Fibroblast of skin of abdomen (primary cell): ENCODE measurements at regions not wholly inside any gene's neighbourhood (a gene's known extent, or its start where the extent isn't known, plus 50 kb on each side); places are given as distances from the start of the nearest gene placed in this dataset.

ENCODE experiments used
- DNase-seq: peaks from one replicate; pipeline ENCODE4 v3.0.0-alpha.2; 2013

DNA sequence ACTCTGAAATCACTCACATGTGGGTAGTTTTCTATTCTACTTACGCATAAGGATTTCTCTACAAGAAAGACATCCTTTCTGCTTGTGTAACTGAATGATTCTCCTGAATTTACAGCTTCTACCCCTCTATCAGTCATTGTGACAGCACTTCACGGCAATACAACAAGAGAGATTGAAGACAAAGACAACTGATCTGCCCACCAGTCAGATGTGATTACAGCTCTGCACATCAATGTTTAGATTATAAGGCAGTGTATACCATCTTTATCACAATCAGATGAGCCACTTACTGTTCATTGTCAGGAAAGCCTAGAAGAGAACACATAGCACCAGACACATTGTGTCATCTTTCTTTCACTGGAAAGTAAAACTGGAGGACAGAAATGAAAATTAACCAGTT, 324.4 kb downstream of the CENPC start:
- DNase-seq = no peak

GRCh38 chr4:67218883-67219282, 326.4 kb downstream of the CENPC start:
- no peak for DNase-seq

DNA sequence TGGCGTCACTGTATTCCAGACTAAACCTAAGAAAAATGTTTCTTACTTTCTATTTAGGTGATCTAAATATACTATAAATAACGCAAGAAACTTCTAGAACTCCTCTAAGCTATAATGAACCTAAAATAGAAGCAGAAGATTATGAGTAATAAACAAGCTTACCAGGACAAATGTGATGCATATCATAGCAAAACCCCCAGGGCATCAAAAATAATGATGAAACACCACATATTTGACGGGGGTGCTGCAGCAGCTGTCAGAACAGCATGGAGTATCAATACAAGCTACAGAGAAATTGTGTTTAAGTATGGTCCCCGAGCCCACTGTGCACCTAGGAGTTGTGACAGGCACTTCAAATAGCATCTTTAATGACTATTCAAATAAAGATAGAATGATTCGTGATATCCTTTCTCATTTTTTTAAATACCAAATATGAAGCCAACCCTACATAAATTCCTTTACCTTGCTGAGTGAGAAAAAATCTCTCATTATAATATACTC, 337.3 kb downstream of the CENPC start:
- DNase-seq = no peak

DNA sequence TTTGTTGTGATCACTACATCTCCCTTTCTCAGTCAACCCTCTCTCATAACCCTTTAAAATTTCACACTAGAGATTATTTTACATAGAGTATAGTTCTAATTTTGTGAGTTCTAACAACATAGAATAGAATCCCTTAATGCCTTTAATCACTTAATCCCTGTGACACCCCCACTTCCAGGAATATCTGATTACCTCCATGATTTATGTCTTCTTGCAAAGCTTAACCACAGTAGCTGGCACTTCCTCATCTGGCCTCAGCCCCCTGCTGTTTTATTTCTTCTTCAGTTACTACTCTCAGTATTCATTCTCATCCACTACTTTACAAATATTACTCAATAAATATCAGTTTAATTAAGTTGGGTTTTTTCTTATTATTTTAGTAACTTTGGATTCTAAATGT, 340.9 kb downstream of the CENPC start:
- no peak for DNase-seq

- no peak for DNase-seq
Observed at GRCh38 chr4:67201334-67201733, 344.0 kb downstream of the CENPC start.

GRCh38 chr4:67198727-67199126, 346.6 kb downstream of the CENPC start:
- no peak for DNase-seq

- DNase-seq = no peak
Observed at GRCh38 chr4:67167849-67168248, 377.5 kb downstream of the CENPC start.

DNA sequence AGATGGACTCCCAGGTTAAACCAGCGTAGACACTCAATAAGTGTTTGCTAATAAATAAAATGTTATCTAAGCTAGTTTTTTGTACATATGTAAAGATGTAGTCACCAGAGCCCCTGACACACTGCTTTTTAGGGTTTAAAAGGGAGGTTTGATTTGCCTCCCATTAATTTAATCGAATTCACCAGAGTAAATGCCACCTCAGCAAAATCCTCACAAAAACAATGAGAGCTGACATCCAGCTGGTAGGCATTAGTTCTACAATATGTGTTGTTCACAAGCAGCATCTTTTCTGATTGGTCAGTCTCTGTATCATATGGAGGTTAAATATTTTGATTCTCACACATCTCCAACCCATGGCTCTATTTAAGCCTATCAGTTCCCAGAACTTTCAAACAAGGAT, 382.6 kb downstream of the CENPC start:
- DNase-seq = no peak

DNA sequence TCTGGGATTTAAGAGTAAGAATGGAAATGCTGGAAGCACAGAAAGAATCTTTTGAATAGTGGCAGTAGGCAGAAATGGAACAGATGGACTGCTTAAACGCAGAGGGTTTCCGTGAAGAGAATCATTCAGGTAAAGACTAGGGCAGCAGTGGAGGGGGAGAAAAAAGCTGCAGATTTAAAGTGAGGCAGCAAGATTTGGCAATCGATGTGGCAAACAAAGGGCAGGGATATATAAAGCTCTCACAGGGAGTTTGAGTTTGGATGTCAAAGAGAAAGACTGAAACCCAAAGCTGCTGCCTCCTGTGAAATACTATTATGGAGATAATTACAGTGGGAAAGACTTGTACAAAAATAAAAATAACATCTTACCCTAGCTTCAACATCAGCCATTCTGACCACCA, 384.0 kb downstream of the CENPC start:
- no peak for DNase-seq

DNA sequence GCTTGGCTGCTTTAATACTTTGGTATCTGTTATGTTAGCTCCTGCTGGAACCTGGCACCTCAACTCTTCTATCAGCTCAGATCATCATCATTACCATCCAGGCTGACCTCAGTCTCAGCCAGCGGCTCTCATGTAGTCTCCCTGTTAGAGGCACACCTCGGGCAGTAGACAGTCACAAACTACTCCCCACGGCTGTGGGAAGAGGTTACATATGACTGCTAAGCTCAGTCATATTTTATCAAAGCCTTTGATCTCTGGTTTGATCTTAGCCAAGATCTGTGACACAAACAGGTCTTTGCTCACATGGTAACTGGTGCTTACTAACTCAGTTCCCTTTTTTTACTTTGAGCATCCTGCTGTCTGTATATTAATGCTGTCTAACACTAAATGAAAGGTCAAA, 384.9 kb downstream of the CENPC start:
- no peak for DNase-seq

GRCh38 chr4:67158666-67159065, 386.6 kb downstream of the CENPC start:
- DNase-seq = no peak

- no peak for DNase-seq
Observed at GRCh38 chr4:67152976-67153375, 392.3 kb downstream of the CENPC start.

DNA sequence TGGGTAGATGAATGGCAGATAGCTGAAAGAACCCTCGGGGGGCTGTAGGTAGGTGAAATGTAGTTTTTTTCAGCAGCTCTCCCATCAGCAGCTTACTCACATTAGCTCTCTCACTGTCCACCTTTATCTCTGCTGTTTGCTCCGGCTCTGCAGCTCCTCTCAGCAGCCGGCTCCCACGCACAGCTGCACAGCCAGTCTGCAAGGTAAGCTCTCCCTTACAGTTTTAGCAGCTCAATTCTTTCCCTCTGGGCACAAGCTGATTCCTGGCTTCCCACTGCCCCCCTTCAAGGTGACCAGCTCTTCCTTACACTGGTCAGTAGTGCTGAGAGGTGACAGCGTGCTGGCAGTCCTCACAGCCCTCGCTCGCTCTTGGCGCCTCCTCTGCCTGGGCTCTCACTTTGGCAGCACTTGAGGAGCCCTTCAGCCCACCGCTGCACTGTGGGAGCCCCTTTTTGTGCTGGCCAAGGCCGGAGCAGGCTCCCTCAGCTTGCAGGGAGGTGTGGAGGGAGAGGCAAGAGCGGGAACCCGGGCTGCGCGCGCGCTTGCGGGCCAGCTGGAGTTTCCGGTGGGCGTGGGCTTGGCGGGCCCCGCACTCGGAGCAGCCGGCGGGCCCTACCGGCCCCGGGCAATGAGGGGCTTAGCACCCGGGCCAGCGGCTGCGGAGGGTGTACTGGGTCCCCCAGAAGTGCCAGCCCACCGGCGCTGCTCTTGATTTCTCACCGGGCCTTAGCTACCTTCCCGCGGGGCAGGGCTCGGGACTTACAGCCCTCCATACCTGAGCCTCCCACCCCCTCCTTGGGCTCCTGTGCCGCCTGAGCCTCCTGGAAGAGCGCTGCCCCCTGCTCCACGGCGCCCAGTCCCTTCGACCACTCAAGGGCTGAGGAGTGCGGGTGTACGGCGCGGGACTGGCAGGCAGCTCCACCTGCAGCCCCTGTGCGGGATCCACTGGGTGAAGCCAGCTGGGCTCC, 393.6 kb downstream of the CENPC start:
- no peak for DNase-seq

GRCh38 chr4:67141586-67141985, 403.7 kb downstream of the CENPC start:
- no peak for DNase-seq

DNA sequence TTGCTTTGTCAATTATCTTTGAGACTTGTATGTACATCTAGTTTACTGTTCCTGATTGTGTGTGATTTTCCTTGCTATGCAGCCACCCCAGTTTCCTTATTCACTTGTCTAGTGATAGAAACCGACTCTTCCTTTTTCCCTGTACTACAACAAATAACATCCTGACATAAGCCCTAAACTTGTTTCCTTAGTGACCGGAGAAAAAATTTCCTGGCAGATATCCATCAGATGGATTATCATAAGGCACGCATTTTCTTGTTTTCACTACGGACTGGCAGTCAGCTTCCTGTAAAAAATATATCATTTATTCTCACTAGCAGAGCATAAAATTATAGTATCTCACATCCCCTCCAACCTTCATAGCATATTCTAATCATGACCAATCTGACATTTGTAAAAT, 410.7 kb downstream of the CENPC start:
- DNase-seq = no peak

DNA sequence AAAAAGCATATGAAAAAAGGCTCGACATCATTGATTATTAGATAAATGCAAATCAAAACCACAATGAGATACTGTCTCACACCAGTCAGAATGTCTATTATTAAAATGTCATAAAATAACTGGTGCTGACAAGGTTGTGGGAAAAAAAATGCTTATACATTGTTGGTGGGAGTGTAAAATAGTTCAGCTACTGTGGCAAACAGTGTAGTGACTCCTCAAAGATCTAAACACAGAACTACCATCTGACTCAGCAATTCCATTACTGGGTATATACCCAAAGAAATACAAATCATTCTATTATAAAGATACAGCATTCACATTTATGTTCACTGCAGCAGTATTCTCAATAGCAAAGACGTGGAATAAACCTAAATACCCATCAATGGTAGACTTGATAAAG, 412.1 kb downstream of the CENPC start:
- DNase-seq = no peak

DNA sequence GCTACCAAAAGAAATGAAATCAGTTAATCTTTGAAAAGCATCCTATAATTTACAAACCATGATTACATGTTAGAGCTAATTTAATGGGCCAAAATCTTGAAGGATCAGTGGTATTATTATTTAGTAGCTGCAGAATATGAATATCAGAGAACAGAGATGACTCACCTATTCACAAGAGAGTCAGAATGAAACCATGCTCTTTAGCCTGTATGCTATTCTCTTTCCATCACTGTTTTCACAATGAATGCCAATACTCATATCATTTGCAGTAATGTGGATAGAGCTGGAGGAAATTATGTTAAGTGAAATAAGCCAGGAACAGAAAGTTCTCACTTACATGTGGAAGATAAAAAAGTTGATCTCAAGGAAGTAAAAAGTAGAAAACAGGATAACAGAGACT, 414.1 kb downstream of the CENPC start:
- no peak for DNase-seq

- DNase-seq = no peak
Observed at GRCh38 chr4:67130411-67130810, 414.9 kb downstream of the CENPC start.

DNA sequence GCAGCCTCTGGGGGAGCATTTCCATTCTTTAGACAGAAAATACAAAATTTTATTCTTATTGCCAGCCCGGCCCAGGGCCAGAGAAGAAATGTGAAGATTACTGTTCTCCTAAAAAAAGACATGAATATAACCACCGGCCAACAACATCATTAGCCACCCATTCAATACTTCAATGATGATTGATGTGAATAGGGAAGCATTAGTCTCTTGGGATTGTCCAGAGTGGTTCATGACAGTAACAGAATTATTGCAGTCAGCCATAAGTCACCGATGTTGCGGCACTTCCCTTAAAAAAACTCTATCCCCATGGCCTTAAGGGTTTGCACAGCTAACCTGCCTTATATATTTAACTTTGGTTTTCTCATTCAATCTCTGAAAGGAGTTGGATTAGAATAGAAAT, 418.7 kb downstream of the CENPC start:
- DNase-seq = no peak

DNA sequence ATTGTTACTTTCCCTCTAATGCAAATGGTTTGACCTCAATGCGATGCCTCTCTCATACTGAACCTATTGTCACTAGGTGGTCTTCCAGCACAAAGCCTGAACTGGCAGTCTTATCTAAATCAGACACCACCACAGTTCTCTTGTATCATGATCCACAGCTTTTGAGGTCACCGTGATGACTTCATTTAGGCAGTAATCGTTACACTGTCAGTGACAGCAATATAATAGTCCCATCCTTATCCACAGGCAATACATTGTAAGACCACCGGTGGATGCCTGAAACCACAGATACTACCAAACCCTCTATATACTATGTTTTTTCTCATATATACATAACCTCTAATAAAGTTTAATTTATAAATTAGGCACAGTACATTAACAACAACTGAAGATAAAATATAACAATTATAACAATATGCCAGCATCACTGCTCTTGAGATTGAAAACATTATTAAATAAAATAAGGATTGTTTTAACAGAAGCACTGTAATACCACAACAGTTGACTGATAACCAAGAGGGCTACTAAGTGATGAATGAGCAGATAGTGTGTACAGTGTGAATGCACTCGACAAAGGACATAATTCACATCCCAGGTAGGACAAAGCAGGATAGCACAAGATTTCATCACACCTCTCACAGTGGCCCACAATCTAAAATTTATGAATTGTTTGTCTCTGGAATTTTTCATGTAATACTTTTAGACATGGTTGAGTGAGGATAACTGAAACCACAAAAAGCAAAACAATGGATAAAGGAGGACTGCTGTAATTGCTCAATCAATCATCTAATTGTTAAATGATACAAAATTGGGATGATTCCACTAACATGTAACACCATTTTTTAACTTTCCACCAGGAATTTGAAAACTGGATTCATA, 419.4 kb downstream of the CENPC start:
- no peak for DNase-seq

GRCh38 chr4:67124716-67125115, 420.6 kb downstream of the CENPC start:
- DNase-seq = no peak

- no peak for DNase-seq
Observed at GRCh38 chr4:67122029-67122428, 423.3 kb downstream of the CENPC start.

DNA sequence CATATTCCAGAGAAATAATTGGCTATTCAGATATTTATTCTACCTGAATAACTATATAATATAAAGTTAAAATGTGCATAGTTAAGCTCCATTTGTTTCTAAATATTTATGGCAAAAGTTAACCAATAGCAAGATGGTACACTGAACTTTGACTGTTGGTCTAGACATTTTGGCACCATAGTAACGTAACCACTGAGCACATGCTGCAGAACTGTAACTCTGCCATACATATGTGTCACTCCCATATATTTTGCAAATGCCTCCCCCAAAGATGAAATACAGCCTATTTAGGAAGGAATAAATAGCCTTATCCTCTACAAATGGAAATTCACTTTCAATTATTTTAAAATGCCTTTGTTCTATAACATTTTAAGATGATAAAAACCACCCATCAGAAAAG, 424.9 kb downstream of the CENPC start:
- no peak for DNase-seq
